Gastroesophageal sphincter (tissue), 3 donors: ENCODE measurements at regions not wholly inside any gene's neighbourhood (a gene's known extent, or its start where the extent isn't known, plus 50 kb on each side); places are given as distances from the start of the nearest gene placed in this dataset.

Source experiments
- CTCF ChIP-seq, 4 experiments: fragments of 200-600 bp in 2 of 4; fragments of 450-650 bp in 2 of 4; sonication (generic) in 1 of 4; IDR thresholded peaks; one replicate each; pipeline ENCODE4 v1.5.1; 2017 to 2019; ENCODE audit warnings: antibody characterized with exemption in 4 of 4, mild to moderate bottlenecking in 2 of 4, moderate library complexity in 2 of 4
- POLR2A ChIP-seq, 2 donors: fragments of 450-650 bp; IDR thresholded peaks; one replicate each; pipeline ENCODE4 v1.6.1; 2017; ENCODE audit warnings: antibody characterized with exemption in 2 of 2, mild to moderate bottlenecking in 2 of 2, moderate library complexity in 1 of 2
- POLR2AphosphoS5 ChIP-seq: sonication (generic); formaldehyde crosslinking; IDR thresholded peaks from one replicate; pipeline ENCODE4 v1.6.1; 2017; ENCODE audit warnings: antibody characterized with exemption

- TF ChIP-seq CTCF (IDR thresholded peaks at IDR 0.05) = no peak
- no peak for TF ChIP-seq POLR2A (IDR thresholded peaks at IDR 0.05)
- no peak for TF ChIP-seq POLR2AphosphoS5
Observed at GRCh38 chr20:58014628-58015315, 213.7 kb downstream of the ANKRD60 start.
